OCI-LY7 (cell line): ENCODE measurements at regions not wholly inside any gene's neighbourhood (a gene's known extent, or its start where the extent isn't known, plus 50 kb on each side); places are given as distances from the start of the nearest gene placed in this dataset.

Experiments
- BruUV-seq: library from RNA; stranded (reverse); fragments of 400-500 nt; replicated peaks from 2 replicates; lab custom pipeline; 2021; lab: Mats Ljungman, UMichigan
- CTCF ChIA-PET: fragments of 300-600 bp; sonication (Branson Sonifier 250); formaldehyde crosslinking; loops from one replicate; lab custom pipeline; 2022; ENCODE audit warnings: antibody characterized with exemption; ENCODE audit not compliant: unreplicated experiment; lab: Charles Lee
- POLR2A ChIA-PET: fragments of 300-600 bp; sonication (Branson Sonifier 250); formaldehyde crosslinking; loops from one replicate; lab custom pipeline; 2022; ENCODE audit warnings: antibody characterized with exemption; lab: Charles Lee
- DNase-seq: peaks from one replicate; pipeline ENCODE4 v3.0.0-alpha.2; 2015; ENCODE audit warnings: low spot score
- H2AFZ ChIP-seq: fragments of 200-600 bp; sonication (generic), shearing (Covaris generic); 2 replicates; pipeline ENCODE4 v1.6.1; 2014; ENCODE audit warnings: mild to moderate bottlenecking, antibody characterized with exemption, low read length, moderate library complexity
- H3K27ac ChIP-seq: fragments of 200-600 bp; sonication (generic); 2 replicates; pipeline ENCODE4 v1.5.1; 2014; ENCODE audit warnings: mixed run types, low read depth, mild to moderate bottlenecking, moderate library complexity, low read length, inconsistent platforms; ENCODE audit not compliant: poor library complexity, severe bottlenecking
- H3K36me3 ChIP-seq: fragments of 200-600 bp; sonication (generic); 2 replicates; pipeline ENCODE4 v1.6.1; 2014; ENCODE audit warnings: mild to moderate bottlenecking, antibody characterized with exemption, low read length, moderate library complexity, mixed read lengths; ENCODE audit not compliant: insufficient read depth
- H3K4me1 ChIP-seq: fragments of 200-600 bp; sonication (generic); 2 replicates; pipeline ENCODE4 v1.5.1; 2014; ENCODE audit warnings: mild to moderate bottlenecking, low read length; ENCODE audit not compliant: insufficient read depth, poor library complexity, severe bottlenecking
- H3K4me2 ChIP-seq: fragments of 200-600 bp; sonication (generic); 2 replicates; pipeline ENCODE4 v1.6.1; 2014; ENCODE audit warnings: mild to moderate bottlenecking, low read length
- H3K4me3 ChIP-seq: fragments of 200-600 bp; sonication (generic); 2 replicates; pipeline ENCODE4 v1.5.1; 2014; ENCODE audit warnings: mild to moderate bottlenecking, low read depth, low read length; ENCODE audit not compliant: poor library complexity, severe bottlenecking
- H3K79me2 ChIP-seq: fragments of 200-600 bp; sonication (generic); 2 replicates; pipeline ENCODE4 v1.6.1; 2016; ENCODE audit warnings: low read depth, mild to moderate bottlenecking, low read length, moderate library complexity, mixed read lengths; ENCODE audit not compliant: insufficient read depth
- H3K9me2 ChIP-seq: fragments of 200-600 bp; sonication (generic); 2 replicates; pipeline ENCODE4 v1.6.1; 2016; ENCODE audit warnings: mild to moderate bottlenecking, low read length, mixed read lengths; ENCODE audit not compliant: insufficient read depth
- H3K9me3 ChIP-seq: fragments of 200-600 bp; sonication (generic); 2 replicates; pipeline ENCODE4 v1.6.1; 2014; ENCODE audit warnings: mild to moderate bottlenecking, mixed run types, low read length, mixed read lengths
- H4K20me1 ChIP-seq: fragments of 200-600 bp; sonication (generic); 2 replicates; pipeline ENCODE4 v1.6.1; 2014; ENCODE audit warnings: mild to moderate bottlenecking, antibody characterized with exemption, low read length, moderate library complexity, mixed read lengths; ENCODE audit not compliant: insufficient read depth
- CTCF ChIP-seq: fragments of 200-600 bp; sonication (generic); conservative IDR thresholded peaks from 2 replicates; pipeline ENCODE4 v1.5.1; 2014; ENCODE audit warnings: mild to moderate bottlenecking, antibody characterized with exemption, low read length, moderate library complexity, mixed read lengths
- EZH2phosphoT487 ChIP-seq: fragments of 200-600 bp; sonication (generic); IDR thresholded peaks from 2 replicates; pipeline ENCODE4 v1.6.1; 2018; ENCODE audit warnings: low read depth, borderline replicate concordance, mild to moderate bottlenecking, mixed run types, antibody characterized with exemption, low read length, moderate library complexity, mixed read lengths
- intact Hi-C: fragments of 100-400 bp; cut with micrococcal nuclease; formaldehyde crosslinking; loops from one replicate; pipeline ENCODE4 v1.10.0; 2022; ENCODE audit not compliant: unreplicated experiment

GRCh38 chr2:221777119-221777518, 205.0 kb upstream of the EPHA4 start:
- ChIA-PET POLR2A (interaction anchor here (0.7 kb wide), 1 partner anchor 116 kb away, joined by 3 read pairs; no protein-coding TSS in a partner anchor), CTCF (interaction anchor here (0.6 kb wide), 1 partner anchor 1092 kb away, joined by 3 read pairs; no protein-coding TSS in a partner anchor)
- no peaks in the 10 kb centered on the region for H3K4me1 ChIP-seq
- no peak overlapping the region for H3K4me2 ChIP-seq
- BruUV-seq: no TSS peak
- no peak overlapping the region for H2AFZ ChIP-seq
- intact Hi-C loops: no loop called here
- H4K20me1 ChIP-seq: no peaks in the 10 kb centered on the region
- H3K27ac ChIP-seq: no peak overlapping the region
- H3K36me3 ChIP-seq: no peaks in the 10 kb centered on the region
- H3K9me2 ChIP-seq: no peaks in the 10 kb centered on the region
- TF ChIP-seq EZH2phosphoT487 (no peak), CTCF (no peak)
- H3K4me3 ChIP-seq: no peak overlapping the region
- no peaks in the 10 kb centered on the region for H3K79me2 ChIP-seq
- H3K9me3 ChIP-seq: no peaks in the 10 kb centered on the region
- no peak for DNase-seq

GRCh38 chr2:221775096-221775495, 203.0 kb upstream of the EPHA4 start:
- no peaks in the 10 kb centered on the region for H3K36me3 ChIP-seq
- POLR2A ChIA-PET: no interaction called here
- CTCF ChIA-PET: no interaction called here
- no TSS peak for BruUV-seq
- intact Hi-C loops: no loop called here
- no peak overlapping the region for H3K4me3 ChIP-seq
- no peaks in the 10 kb centered on the region for H4K20me1 ChIP-seq
- H3K9me3 ChIP-seq: no peaks in the 10 kb centered on the region
- no peak overlapping the region for H3K4me2 ChIP-seq
- no peak overlapping the region for H2AFZ ChIP-seq
- H3K27ac ChIP-seq: no peak overlapping the region
- no peak for TF ChIP-seq EZH2phosphoT487
- TF ChIP-seq CTCF: no peak
- no peak for DNase-seq
- no peaks in the 10 kb centered on the region for H3K79me2 ChIP-seq
- H3K9me2 ChIP-seq: no peaks in the 10 kb centered on the region
- H3K4me1 ChIP-seq: no peaks in the 10 kb centered on the region

GRCh38 chr2:221774136-221774535, 202.0 kb upstream of the EPHA4 start:
- Histone ChIP-seq H3K79me2 (no peaks in the 10 kb centered on the region), H3K27ac (no peak overlapping the region), H4K20me1 (no peaks in the 10 kb centered on the region), H3K4me3 (no peak overlapping the region), H3K9me2 (no peaks in the 10 kb centered on the region), H3K9me3 (no peaks in the 10 kb centered on the region), H3K4me1 (no peaks in the 10 kb centered on the region), H3K4me2 (no peak overlapping the region), H3K36me3 (no peaks in the 10 kb centered on the region), H2AFZ (no peak overlapping the region)
- BruUV-seq: no TSS peak
- ChIA-PET CTCF (no interaction called here), POLR2A (no interaction called here)
- DNase-seq: no peak
- TF ChIP-seq CTCF (no peak), EZH2phosphoT487 (no peak)
- intact Hi-C loops: no loop called here
